PFSK-1 (cell line): ENCODE measurements at regions not wholly inside any gene's neighbourhood (a gene's known extent, or its start where the extent isn't known, plus 50 kb on each side); places are given as distances from the start of the nearest gene placed in this dataset.

Experiments
- FOXP2 ChIP-seq: optimal IDR thresholded peaks from 2 replicates; pipeline ENCODE3; 2011; ENCODE audit warnings: borderline replicate concordance, control low read depth, inconsistent platforms; ENCODE audit not compliant: insufficient read depth; ENCODE audit errors: extremely low read length, extremely low read depth
- POLR2AphosphoS5 ChIP-seq: IDR thresholded peaks from 2 replicates; pipeline ENCODE4 v1.6.1; 2012; ENCODE audit warnings: low read depth, mild to moderate bottlenecking, control low read depth, low read length, moderate library complexity
- REST ChIP-seq, 2 experiments: IDR thresholded peaks; 2 replicates each; pipeline versions ENCODE4 v1.6.1 to v1.8.0; 2011 to 2012; ENCODE audit warnings: low read depth in 2 of 2, low read length in 2 of 2, control low read depth in 1 of 2, inconsistent platforms in 1 of 2, mild to moderate bottlenecking in 1 of 2, moderate library complexity in 1 of 2; ENCODE audit not compliant: insufficient read depth in 1 of 2

GRCh38 chr12:28652239-28652638 is 462.0 kb downstream of the CCDC91 start:
- TF ChIP-seq POLR2AphosphoS5: no peak
- no peak for TF ChIP-seq REST (IDR thresholded peaks at IDR 0.05; ENCODE audit: insufficient read depth in 1 of 2, low read depth in 2 of 2, low read length in 2 of 2)
- TF ChIP-seq FOXP2: no peak
